Stomach (tissue), 8 donors: ENCODE measurements at regions not wholly inside any gene's neighbourhood (a gene's known extent, or its start where the extent isn't known, plus 50 kb on each side); places are given as distances from the start of the nearest gene placed in this dataset.
A peak's percentile ranks its signal among the peaks of the same experiment; 100 is the strongest.

ENCODE experiments used
- DNase-seq, 2 donors: peaks; one replicate each; pipeline versions ENCODE4 v3.0.0 to v3.0.0-alpha.2; 2013 to 2019
- H3K27ac ChIP-seq, 5 donors: fragments of 200-600 bp in 4 of 5; sonication (generic) in 4 of 5; one replicate each; pipeline ENCODE4 v1.5.1; 2013 to 2019; ENCODE audit warnings: mild to moderate bottlenecking in 1 of 5, moderate library complexity in 1 of 5
- H3K27me3 ChIP-seq, 3 donors: fragments of 200-600 bp; sonication (generic); one replicate each; pipeline ENCODE4 v1.5.1; 2017 to 2019; ENCODE audit warnings: mixed run types in 1 of 3
- H3K36me3 ChIP-seq, 4 donors: fragments of 200-600 bp; sonication (generic); 1 replicate in 3 of 4; 2 replicates in 1 of 4; pipeline ENCODE4 v1.5.1; 2016 to 2019
- H3K4me1 ChIP-seq, 4 donors: fragments of 200-600 bp; sonication (generic); one replicate each; pipeline ENCODE4 v1.5.1; 2016 to 2019
- H3K4me3 ChIP-seq, 4 donors: fragments of 200-600 bp; sonication (generic) in 3 of 4; one replicate each; pipeline ENCODE4 v1.5.1; 2016 to 2019; ENCODE audit warnings: mild to moderate bottlenecking in 1 of 4
- H3K9me3 ChIP-seq, 4 donors: fragments of 200-600 bp; sonication (generic); one replicate each; pipeline ENCODE4 v1.5.1; 2016 to 2019
- CTCF ChIP-seq, 7 experiments: fragments of 450-650 bp in 4 of 7; fragments of 200-600 bp in 3 of 7; sonication (generic) in 3 of 7; IDR thresholded peaks; one replicate each; pipeline ENCODE4 v1.5.1; 2016 to 2019; ENCODE audit warnings: antibody characterized with exemption in 7 of 7, control low read depth in 2 of 7, mild to moderate bottlenecking in 1 of 7
- EP300 ChIP-seq: sonication (generic); formaldehyde crosslinking; IDR thresholded peaks from one replicate; pipeline ENCODE4 v1.6.1; 2017; ENCODE audit warnings: antibody characterized with exemption
- POLR2A ChIP-seq, 4 donors: fragments of 450-650 bp; IDR thresholded peaks; one replicate each; pipeline ENCODE4 v1.6.1; 2016; ENCODE audit warnings: antibody characterized with exemption in 4 of 4, control low read depth in 2 of 4, mild to moderate bottlenecking in 1 of 4, moderate library complexity in 1 of 4
- POLR2AphosphoS5 ChIP-seq, 3 donors: sonication (generic); formaldehyde crosslinking; IDR thresholded peaks; one replicate each; pipeline ENCODE4 v1.6.1; 2016; ENCODE audit warnings: antibody characterized with exemption in 3 of 3
- WGBS, 5 donors: extraction: QIAGEN DNeasy Blood & Tissue Kit in 3 of 5; methylation state at CpG; one replicate each; pipeline versions ENCODE4 v1.1.5 to v1.1.7; 2013 to 2018; 5-methylcytosine and 5-hydroxymethylcytosine counted together
- intact Hi-C: fragments of 100-400 bp; cut with DNase I; formaldehyde crosslinking; loops from one replicate; pipeline ENCODE4 v1.15.1; 2023; ENCODE audit warnings: low total_unique reads
- donor health status: healthy with polysubstance abuse.
- donor health status: Bipolar disorder and iron deficiency.
- donor health status: healthy.

GRCh38 chr9:81417299-81417675 is 272.1 kb downstream of the TLE1 start:
- H3K9me3 ChIP-seq, result no peaks in the 10 kb centered on the region
- peak overlapping the region in 3 of 5 donors; percentile 1 to 61 (median 46) for H3K27ac ChIP-seq
- peaks cover 7 to 16% (median 13%) of the 10 kb centered on the region in 4 donors for H3K4me1 ChIP-seq
- 35 to 63% (median 57%) methylated on average over 2 of the region's 2 CpGs for WGBS, 5 donors
- H3K4me3 ChIP-seq, result no peak overlapping the region
- no peak for DNase-seq
- TF ChIP-seq POLR2A (IDR thresholded peaks at IDR 0.05) (no peak), CTCF (IDR thresholded peaks at IDR 0.05) (no peak), POLR2AphosphoS5 (IDR thresholded peaks at IDR 0.05) (no peak), EP300 (no peak)
- intact Hi-C loops, result no loop called here
- H3K36me3 ChIP-seq, result no peaks in the 10 kb centered on the region
- no peaks in the 10 kb centered on the region for H3K27me3 ChIP-seq

DNA sequence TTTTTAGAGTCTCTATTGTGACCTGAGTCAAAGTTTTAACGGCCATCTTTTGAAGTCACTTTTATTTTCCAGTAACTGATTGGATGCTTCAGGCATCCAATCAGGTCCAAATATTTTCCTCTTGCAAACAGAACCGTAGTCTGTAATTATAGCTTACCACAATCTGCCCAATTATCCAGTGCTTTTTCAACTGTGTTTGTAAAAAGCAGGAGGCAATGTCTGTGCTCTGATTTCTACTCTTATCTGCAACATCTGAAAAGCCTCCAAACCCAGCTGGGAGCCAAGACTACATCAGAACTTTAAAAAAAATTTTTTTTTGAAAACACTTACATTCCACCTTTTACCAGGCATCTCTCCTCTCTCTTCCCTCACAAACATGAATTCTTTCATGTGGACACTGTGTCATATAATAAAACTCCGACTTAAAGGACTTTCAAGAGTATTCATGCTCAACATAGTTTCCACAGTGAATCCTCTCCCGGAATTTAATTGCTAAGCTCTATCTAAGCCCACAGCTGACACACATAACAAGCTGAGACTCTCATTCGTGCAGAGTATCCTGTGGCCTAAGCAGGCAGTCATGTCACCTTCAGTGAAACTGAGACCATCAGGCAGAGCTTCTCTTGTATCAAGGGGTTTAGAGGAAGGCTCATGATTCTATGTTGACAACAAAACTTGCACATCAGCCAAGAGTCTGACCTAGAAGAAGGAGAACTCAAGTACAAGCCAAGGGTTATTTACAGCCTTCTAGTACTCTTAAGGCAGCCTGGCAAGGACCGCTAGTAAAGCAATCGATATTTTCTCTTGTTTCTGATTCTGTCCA is 272.7 kb downstream of the TLE1 start:
- DNase-seq, result peak in 1 of 2 donors; percentile 24
- Histone ChIP-seq H3K27ac (peak overlapping the region in 3 of 5 donors; percentile 1 to 61 (median 46)), H3K9me3 (no peaks in the 10 kb centered on the region), H3K36me3 (no peaks in the 10 kb centered on the region), H3K4me1 (peaks cover 7 to 16% (median 13%) of the 10 kb centered on the region in 4 donors), H3K4me3 (no peak overlapping the region), H3K27me3 (no peaks in the 10 kb centered on the region)
- no peak for TF ChIP-seq POLR2A (IDR thresholded peaks at IDR 0.05)
- no peak for TF ChIP-seq CTCF (IDR thresholded peaks at IDR 0.05)
- TF ChIP-seq EP300, result no peak
- TF ChIP-seq POLR2AphosphoS5 (IDR thresholded peaks at IDR 0.05), result no peak
- 34 to 50% (median 39%) methylated on average over 7 of the region's 7 CpGs for WGBS, 5 donors
- intact Hi-C loops, result no loop called here

DNA sequence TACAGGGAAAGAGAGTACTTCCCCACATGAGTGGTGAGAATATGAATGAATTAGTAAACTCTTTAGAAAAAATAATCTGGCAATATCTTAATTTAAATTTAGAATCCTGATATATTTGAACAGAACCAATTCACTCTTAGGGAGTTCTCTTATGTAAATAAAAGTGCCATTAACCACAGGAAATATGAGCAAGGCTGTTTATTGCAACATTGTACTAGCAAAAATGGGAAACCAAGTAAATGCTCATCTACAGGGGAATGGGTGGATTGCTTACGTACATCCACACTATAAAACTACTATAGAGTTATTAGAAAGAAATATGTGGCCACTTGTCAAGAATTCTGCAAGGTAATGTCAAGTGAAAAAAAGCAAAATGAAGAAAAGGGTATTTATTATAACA is 274.5 kb downstream of the TLE1 start:
- 82 to 88% (median 87%) methylated on average over 1 of the region's 1 CpG for WGBS, 5 donors
- no peaks in the 10 kb centered on the region for H3K27me3 ChIP-seq
- peaks cover 7 to 16% (median 13%) of the 10 kb centered on the region in 4 donors for H3K4me1 ChIP-seq
- H3K27ac ChIP-seq, result no peak overlapping the region
- H3K4me3 ChIP-seq, result no peak overlapping the region
- H3K9me3 ChIP-seq, result no peaks in the 10 kb centered on the region
- H3K36me3 ChIP-seq, result no peaks in the 10 kb centered on the region
- intact Hi-C loops, result no loop called here
- no peak for TF ChIP-seq POLR2A (IDR thresholded peaks at IDR 0.05)
- no peak for TF ChIP-seq EP300
- TF ChIP-seq POLR2AphosphoS5 (IDR thresholded peaks at IDR 0.05), result no peak
- no peak for TF ChIP-seq CTCF (IDR thresholded peaks at IDR 0.05)
- DNase-seq, result no peak

DNA sequence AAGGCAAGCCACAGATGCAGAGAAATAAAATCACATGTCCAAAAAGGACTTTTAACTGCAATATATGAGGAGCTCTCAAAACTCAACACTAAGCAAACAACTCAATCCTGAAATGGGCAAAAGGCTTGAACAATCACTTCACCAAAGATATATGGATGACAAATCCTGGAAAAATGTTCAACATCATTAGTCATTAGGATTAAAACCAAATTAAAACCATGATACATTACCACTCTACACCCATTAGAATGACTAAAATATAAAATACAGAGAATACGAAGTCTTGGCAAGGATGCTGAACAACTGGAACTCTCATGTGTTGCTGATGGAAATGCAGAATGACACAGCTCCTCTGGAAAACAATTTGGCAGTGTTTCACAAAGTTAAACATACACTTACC is 277.4 kb downstream of the TLE1 start:
- intact Hi-C loops, result no loop called here
- Histone ChIP-seq H3K4me3 (no peak overlapping the region), H3K36me3 (no peaks in the 10 kb centered on the region), H3K9me3 (no peaks in the 10 kb centered on the region), H3K27me3 (no peaks in the 10 kb centered on the region), H3K27ac (no peak overlapping the region), H3K4me1 (peaks cover 4 to 9% (median 8%) of the 10 kb centered on the region in 4 donors)
- WGBS, 5 donors, result 70 to 88% (median 74%) methylated on average over 1 of the region's 1 CpG
- no peak for TF ChIP-seq EP300
- TF ChIP-seq POLR2AphosphoS5 (IDR thresholded peaks at IDR 0.05), result no peak
- TF ChIP-seq CTCF (IDR thresholded peaks at IDR 0.05), result no peak
- no peak for TF ChIP-seq POLR2A (IDR thresholded peaks at IDR 0.05)
- no peak for DNase-seq
